ENCODE measurements at regions not wholly inside any gene's neighbourhood (a gene's known extent, or its start where the extent isn't known, plus 50 kb on each side); places are given as distances from the start of the nearest gene placed in this dataset.

DNA sequence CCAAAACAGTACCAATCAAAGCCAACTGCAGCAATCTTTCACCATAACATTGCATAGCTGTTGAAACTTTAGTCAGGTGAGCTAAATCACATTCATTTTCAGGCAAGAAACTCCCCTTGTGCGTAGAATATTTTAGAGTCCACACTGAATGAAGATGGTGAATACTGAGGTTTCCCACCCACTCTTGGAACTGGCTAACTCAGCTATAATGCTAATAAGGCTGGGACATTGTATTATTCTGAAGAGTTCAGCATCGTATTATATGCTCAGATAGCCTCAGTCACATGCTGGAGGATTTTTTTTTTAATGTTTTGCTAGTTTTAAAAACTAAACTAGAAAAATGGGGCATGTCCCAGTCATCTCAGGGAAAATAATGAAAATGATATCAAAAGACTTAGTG, 352.3 kb upstream of the FMN2 start:
- Histone ChIP-seq H3K9me3 (no peaks in the 10 kb centered on the region), H3K4me3 (no peak overlapping the region), H3K27me3 (no peaks in the 10 kb centered on the region), H3K27ac (no peak overlapping the region), H3K36me3 (no peaks in the 10 kb centered on the region), H3K4me1 (no peaks in the 10 kb centered on the region)
- ATAC-seq (no peak), DNase-seq (no peak)
- TF ChIP-seq, protein P1, sequence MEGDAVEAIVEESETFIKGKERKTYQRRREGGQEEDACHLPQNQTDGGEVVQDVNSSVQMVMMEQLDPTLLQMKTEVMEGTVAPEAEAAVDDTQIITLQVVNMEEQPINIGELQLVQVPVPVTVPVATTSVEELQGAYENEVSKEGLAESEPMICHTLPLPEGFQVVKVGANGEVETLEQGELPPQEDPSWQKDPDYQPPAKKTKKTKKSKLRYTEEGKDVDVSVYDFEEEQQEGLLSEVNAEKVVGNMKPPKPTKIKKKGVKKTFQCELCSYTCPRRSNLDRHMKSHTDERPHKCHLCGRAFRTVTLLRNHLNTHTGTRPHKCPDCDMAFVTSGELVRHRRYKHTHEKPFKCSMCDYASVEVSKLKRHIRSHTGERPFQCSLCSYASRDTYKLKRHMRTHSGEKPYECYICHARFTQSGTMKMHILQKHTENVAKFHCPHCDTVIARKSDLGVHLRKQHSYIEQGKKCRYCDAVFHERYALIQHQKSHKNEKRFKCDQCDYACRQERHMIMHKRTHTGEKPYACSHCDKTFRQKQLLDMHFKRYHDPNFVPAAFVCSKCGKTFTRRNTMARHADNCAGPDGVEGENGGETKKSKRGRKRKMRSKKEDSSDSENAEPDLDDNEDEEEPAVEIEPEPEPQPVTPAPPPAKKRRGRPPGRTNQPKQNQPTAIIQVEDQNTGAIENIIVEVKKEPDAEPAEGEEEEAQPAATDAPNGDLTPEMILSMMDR (IDR thresholded peaks at IDR 0.05): no peak
- intact Hi-C loops (cut with DNase I): no loop called here

DNA sequence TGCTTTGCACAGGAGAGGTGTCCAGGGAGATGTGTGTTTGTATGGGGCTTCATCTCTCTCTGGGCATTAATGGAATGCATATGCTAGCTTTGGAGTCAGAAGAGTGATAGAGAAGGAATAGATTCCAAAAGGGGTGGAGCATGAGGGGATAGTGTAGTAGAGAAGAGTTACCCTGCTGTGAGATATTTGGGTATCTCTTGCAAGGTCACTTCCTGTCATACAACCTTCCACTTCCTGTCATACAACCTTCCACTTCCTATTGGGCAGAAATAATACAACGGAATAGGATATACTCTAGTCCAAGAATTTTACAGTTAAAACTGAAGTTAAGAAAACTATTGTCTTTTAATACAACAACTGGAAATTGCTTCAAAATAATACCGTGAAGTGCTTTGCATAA, 351.8 kb upstream of the FMN2 start:
- H3K36me3 ChIP-seq: no peaks in the 10 kb centered on the region
- no peak overlapping the region for H3K27ac ChIP-seq
- no peak for DNase-seq
- no peaks in the 10 kb centered on the region for H3K27me3 ChIP-seq
- H3K4me3 ChIP-seq: no peak overlapping the region
- TF ChIP-seq, protein P1 (IDR thresholded peaks at IDR 0.05): no peak
- no peaks in the 10 kb centered on the region for H3K9me3 ChIP-seq
- H3K4me1 ChIP-seq: no peaks in the 10 kb centered on the region
- no peak for ATAC-seq
- intact Hi-C loops (cut with DNase I): no loop called here

DNA sequence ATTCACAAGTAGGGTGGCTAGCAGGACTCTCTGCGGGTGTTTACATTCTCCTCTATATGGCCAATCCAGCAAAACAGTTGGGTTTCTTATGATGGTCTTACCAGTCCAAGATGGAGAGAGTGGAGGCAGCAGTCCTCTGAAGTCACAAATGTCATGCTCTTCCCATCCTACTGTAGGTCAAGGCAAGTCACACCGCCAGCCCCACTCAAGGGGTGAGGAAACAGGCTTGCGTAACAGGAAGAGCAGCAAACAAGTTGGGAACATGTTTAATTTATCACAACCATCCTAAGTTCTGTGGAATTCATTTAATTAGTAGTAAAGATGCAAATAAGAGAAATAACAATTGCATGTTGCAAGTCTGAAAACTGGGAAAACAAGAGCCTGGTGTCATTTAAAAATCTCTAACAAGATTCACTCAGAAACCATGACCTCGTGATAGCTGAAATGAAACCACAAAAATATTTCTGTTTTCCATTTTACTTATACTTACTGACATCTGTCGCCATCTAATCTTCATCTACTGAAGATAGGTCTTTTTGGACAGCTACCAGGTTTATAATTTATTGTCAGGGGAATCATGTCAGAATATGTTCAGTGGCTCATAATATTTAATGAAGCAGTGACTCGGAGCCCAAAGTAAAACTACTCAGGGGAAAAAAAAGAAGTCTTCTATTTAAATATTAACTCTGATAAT, 349.1 kb upstream of the FMN2 start:
- H3K4me3 ChIP-seq: no peak overlapping the region
- H3K9me3 ChIP-seq: no peaks in the 10 kb centered on the region
- DNase-seq: no peak
- ATAC-seq: no peak
- no peaks in the 10 kb centered on the region for H3K27me3 ChIP-seq
- H3K36me3 ChIP-seq: no peaks in the 10 kb centered on the region
- no peaks in the 10 kb centered on the region for H3K4me1 ChIP-seq
- TF ChIP-seq, protein P1 (IDR thresholded peaks at IDR 0.05): no peak
- intact Hi-C loops (cut with DNase I): no loop called here
- no peak overlapping the region for H3K27ac ChIP-seq

DNA sequence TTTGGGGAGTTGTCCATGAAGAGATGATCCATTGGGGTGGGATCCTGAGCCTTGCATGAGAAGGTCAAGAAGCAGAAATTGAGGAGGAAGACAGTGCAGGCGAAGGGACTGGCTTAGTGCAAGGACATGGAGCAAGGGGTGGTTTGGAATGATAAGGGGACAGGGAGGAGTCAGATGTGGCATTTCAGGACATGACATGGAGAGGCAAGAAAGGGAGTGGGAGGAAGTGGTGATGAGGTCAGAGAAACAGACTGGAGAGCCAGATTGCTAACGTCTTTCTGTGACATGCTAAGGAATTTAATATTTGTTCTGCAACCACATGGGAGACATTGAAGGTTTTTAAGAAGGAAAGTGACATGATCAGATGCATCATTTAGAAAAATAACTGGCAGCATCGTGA, 346.8 kb upstream of the FMN2 start:
- Histone ChIP-seq H3K9me3 (no peaks in the 10 kb centered on the region), H3K27ac (no peak overlapping the region), H3K36me3 (no peaks in the 10 kb centered on the region), H3K4me3 (no peak overlapping the region), H3K27me3 (no peaks in the 10 kb centered on the region), H3K4me1 (no peaks in the 10 kb centered on the region)
- TF ChIP-seq, protein P1 (IDR thresholded peaks at IDR 0.05): no peak
- ATAC-seq (no peak), DNase-seq (no peak)
- intact Hi-C loops (cut with DNase I): no loop called here

GRCh38 chr1:239755107-239755912, 336.4 kb upstream of the FMN2 start:
- intact Hi-C loops (cut with DNase I): no loop called here
- no peak overlapping the region for H3K4me3 ChIP-seq

More at GRCh38 chr1:239755107-239755912, 336.4 kb upstream of the FMN2 start:
- no peaks in the 10 kb centered on the region for H3K4me1 ChIP-seq
- TF ChIP-seq, protein P1 (IDR thresholded peaks at IDR 0.05): no peak
- H3K27me3 ChIP-seq: no peaks in the 10 kb centered on the region
- no peaks in the 10 kb centered on the region for H3K36me3 ChIP-seq
- no peak overlapping the region for H3K27ac ChIP-seq
- no peaks in the 10 kb centered on the region for H3K9me3 ChIP-seq
- no peak for ATAC-seq
- DNase-seq: no peak

Data from upper lobe of right lung (tissue), 1 donor.